Stimulated activated CD4-positive, alpha-beta T cell treated with anti-CD3 and anti-CD28 coated beads, Interleukin-12 subunit alpha, Interleukin-12 subunit beta, amount 100 ng/mL, for 48 hours (primary cell): ENCODE measurements at regions not wholly inside any gene's neighbourhood (a gene's known extent, or its start where the extent isn't known, plus 50 kb on each side); places are given as distances from the start of the nearest gene placed in this dataset.
"Not testable (repeated sequence)": the region's sequence is repeated elsewhere in the genome, so short reads cannot be mapped to it uniquely, and the experiment has no call there.

Source experiments
- DNase-seq, 3 donors: peaks; one replicate each; pipeline ENCODE4 v3.0.0-alpha.2; 2020; ENCODE audit warnings: low read depth in 2 of 3, low spot score in 1 of 3

DNA sequence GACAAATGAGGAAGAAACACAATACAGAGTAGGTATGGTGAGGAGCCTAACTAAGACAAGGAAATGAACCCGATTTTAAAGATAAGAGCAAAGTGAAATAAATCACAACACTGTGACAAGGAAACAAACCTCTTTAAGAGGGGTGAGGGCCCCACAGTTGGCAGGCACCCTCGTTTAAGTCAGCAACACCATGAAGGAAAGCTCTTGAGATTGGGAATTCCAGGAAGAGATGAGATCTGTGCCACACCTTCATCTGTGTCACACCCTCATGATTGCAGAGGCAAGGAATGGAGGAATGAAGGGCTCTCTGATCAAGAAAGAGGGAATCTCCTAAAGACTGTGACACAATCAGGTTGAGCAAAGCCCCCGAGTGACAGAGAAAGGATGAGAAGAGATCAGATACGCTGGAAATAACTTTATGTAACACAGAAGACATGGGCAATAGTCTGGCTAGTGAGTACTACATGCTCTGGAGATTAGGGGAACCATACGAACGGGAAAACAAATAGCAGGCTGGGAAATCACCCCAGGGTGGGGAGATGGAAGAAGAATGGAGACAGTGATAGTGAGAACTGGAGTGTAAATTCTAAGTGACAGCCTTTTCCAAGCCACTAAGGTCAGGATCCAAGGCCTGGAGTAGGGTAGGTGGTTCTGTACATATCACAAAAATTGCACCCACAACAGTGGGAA, 51.7 kb upstream of the TERB2 start:
- not testable (repeated sequence) for DNase-seq
